Stomach (tissue), 4 donors: ENCODE measurements at regions not wholly inside any gene's neighbourhood (a gene's known extent, or its start where the extent isn't known, plus 50 kb on each side); places are given as distances from the start of the nearest gene placed in this dataset.

Experiments
- EP300 ChIP-seq: sonication (generic); formaldehyde crosslinking; IDR thresholded peaks from one replicate; pipeline ENCODE4 v1.6.1; 2017; ENCODE audit warnings: antibody characterized with exemption
- POLR2A ChIP-seq, 4 donors: fragments of 450-650 bp; IDR thresholded peaks; one replicate each; pipeline ENCODE4 v1.6.1; 2016; ENCODE audit warnings: antibody characterized with exemption in 4 of 4, control low read depth in 2 of 4, mild to moderate bottlenecking in 1 of 4, moderate library complexity in 1 of 4
- POLR2AphosphoS5 ChIP-seq, 3 donors: sonication (generic); formaldehyde crosslinking; IDR thresholded peaks; one replicate each; pipeline ENCODE4 v1.6.1; 2016; ENCODE audit warnings: antibody characterized with exemption in 3 of 3
- TF ChIP-seq, protein P1 (sequence below), 7 experiments: fragments of 450-650 bp in 4 of 7; fragments of 200-600 bp in 3 of 7; sonication (generic) in 3 of 7; IDR thresholded peaks; one replicate each; pipeline ENCODE4 v1.5.1; 2016 to 2019; ENCODE audit warnings: antibody characterized with exemption in 7 of 7, control low read depth in 2 of 7, mild to moderate bottlenecking in 1 of 7

DNA sequence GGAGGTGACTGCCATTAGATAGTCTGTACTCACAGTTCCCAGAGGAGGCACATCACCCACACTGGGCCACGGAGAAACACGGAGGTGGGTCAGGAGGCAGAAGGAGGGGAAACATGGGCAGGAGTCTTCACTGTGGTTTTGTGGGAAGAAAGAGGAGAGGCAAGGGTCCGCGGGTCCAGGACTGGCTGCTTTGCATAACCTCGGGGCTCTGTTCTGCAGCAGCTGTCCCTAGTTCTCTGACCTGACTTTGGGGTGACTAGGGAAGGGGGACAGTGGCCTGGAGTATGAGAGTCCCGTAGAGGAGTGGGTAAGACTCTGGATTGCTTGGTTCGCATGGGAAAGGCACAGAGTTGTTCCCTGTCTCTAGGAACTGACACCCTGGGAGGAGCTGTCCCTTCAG lies 238.3 kb upstream of the RAB6C start:
- TF ChIP-seq POLR2A (IDR thresholded peaks at IDR 0.05) (no peak), POLR2AphosphoS5 (IDR thresholded peaks at IDR 0.05) (no peak), EP300 (no peak)
- TF ChIP-seq, protein P1, sequence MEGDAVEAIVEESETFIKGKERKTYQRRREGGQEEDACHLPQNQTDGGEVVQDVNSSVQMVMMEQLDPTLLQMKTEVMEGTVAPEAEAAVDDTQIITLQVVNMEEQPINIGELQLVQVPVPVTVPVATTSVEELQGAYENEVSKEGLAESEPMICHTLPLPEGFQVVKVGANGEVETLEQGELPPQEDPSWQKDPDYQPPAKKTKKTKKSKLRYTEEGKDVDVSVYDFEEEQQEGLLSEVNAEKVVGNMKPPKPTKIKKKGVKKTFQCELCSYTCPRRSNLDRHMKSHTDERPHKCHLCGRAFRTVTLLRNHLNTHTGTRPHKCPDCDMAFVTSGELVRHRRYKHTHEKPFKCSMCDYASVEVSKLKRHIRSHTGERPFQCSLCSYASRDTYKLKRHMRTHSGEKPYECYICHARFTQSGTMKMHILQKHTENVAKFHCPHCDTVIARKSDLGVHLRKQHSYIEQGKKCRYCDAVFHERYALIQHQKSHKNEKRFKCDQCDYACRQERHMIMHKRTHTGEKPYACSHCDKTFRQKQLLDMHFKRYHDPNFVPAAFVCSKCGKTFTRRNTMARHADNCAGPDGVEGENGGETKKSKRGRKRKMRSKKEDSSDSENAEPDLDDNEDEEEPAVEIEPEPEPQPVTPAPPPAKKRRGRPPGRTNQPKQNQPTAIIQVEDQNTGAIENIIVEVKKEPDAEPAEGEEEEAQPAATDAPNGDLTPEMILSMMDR (IDR thresholded peaks at IDR 0.05) = no peak
